ENCODE measurements at regions not wholly inside any gene's neighbourhood (a gene's known extent, or its start where the extent isn't known, plus 50 kb on each side); places are given as distances from the start of the nearest gene placed in this dataset.

- H2AFZ ChIP-seq (ENCODE audit: low read length) = no peak overlapping the region
- H3K79me2 ChIP-seq (ENCODE audit: insufficient read depth, low read length) = no peaks in the 10 kb centered on the region
- H3K9ac ChIP-seq (ENCODE audit: low read length) = no peak overlapping the region
- no peaks in the 10 kb centered on the region for H3K27me3 ChIP-seq (ENCODE audit: insufficient read depth, low read length)
- no peaks in the 10 kb centered on the region for H3K36me3 ChIP-seq (ENCODE audit: insufficient read depth, low read length)
- no peak overlapping the region for H3K4me2 ChIP-seq (ENCODE audit: low read length)
- H3K9me3 ChIP-seq (ENCODE audit: low read length) = no peaks in the 10 kb centered on the region
- TF ChIP-seq EZH2 (IDR thresholded peaks at IDR 0.05; ENCODE audit: borderline replicate concordance, low read length) = no peak
- TF ChIP-seq, protein P1, sequence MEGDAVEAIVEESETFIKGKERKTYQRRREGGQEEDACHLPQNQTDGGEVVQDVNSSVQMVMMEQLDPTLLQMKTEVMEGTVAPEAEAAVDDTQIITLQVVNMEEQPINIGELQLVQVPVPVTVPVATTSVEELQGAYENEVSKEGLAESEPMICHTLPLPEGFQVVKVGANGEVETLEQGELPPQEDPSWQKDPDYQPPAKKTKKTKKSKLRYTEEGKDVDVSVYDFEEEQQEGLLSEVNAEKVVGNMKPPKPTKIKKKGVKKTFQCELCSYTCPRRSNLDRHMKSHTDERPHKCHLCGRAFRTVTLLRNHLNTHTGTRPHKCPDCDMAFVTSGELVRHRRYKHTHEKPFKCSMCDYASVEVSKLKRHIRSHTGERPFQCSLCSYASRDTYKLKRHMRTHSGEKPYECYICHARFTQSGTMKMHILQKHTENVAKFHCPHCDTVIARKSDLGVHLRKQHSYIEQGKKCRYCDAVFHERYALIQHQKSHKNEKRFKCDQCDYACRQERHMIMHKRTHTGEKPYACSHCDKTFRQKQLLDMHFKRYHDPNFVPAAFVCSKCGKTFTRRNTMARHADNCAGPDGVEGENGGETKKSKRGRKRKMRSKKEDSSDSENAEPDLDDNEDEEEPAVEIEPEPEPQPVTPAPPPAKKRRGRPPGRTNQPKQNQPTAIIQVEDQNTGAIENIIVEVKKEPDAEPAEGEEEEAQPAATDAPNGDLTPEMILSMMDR (IDR thresholded peaks at IDR 0.05; ENCODE audit: low read length) = no peak
- no peak overlapping the region for H3K27ac ChIP-seq (ENCODE audit: low read depth, low read length, poor library complexity, severe bottlenecking)
- no peaks in the 10 kb centered on the region for H3K4me1 ChIP-seq (ENCODE audit: insufficient read depth, low read length, severe bottlenecking)
- no peaks in the 10 kb centered on the region for H3F3A ChIP-seq (ENCODE audit: insufficient read depth, low read length)
- no peaks in the 10 kb centered on the region for H3K9me2 ChIP-seq (ENCODE audit: low read depth, low read length)
- H3K4me3 ChIP-seq (ENCODE audit: low read depth, low read length, poor library complexity, severe bottlenecking) = no peak overlapping the region
- H4K20me1 ChIP-seq (ENCODE audit: insufficient read depth, low read length) = no peaks in the 10 kb centered on the region
Measured at GRCh38 chr15:35197306-35197705, 112.2 kb upstream of the NANOGP8 start.

DNA sequence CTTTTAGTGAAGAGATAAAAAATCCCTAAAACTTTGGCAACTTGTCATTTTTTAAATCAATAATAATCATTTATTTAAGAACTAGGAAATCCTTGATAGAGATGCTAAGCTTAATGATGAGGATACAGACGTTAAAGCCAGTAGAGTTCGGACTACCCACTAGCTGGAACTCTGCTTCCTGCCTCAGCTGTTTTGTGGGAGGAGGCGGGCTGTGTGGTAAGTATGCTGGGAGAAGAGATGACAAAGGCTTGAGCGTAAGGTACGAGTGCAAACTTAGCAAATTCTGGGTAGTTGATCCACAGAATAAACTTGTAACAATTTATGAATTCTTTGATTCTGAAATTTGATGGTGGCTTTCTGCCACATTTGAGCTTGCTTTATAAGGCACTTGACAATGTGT lies 111.2 kb upstream of the NANOGP8 start:
- Histone ChIP-seq H3K4me2 (ENCODE audit: low read length) (no peak overlapping the region), H2AFZ (ENCODE audit: low read length) (no peak overlapping the region), H4K20me1 (ENCODE audit: insufficient read depth, low read length) (no peaks in the 10 kb centered on the region), H3K27ac (ENCODE audit: low read depth, low read length, poor library complexity, severe bottlenecking) (no peak overlapping the region), H3K9me3 (ENCODE audit: low read length) (peaks cover 7% of the 10 kb centered on the region), H3K36me3 (ENCODE audit: insufficient read depth, low read length) (no peaks in the 10 kb centered on the region), H3K9me2 (ENCODE audit: low read depth, low read length) (no peaks in the 10 kb centered on the region), H3K4me1 (ENCODE audit: insufficient read depth, low read length, severe bottlenecking) (no peaks in the 10 kb centered on the region), H3F3A (ENCODE audit: insufficient read depth, low read length) (no peaks in the 10 kb centered on the region), H3K9ac (ENCODE audit: low read length) (no peak overlapping the region), H3K4me3 (ENCODE audit: low read depth, low read length, poor library complexity, severe bottlenecking) (no peak overlapping the region), H3K27me3 (ENCODE audit: insufficient read depth, low read length) (no peaks in the 10 kb centered on the region), H3K79me2 (ENCODE audit: insufficient read depth, low read length) (no peaks in the 10 kb centered on the region)
- TF ChIP-seq EZH2 (IDR thresholded peaks at IDR 0.05; ENCODE audit: borderline replicate concordance, low read length) = no peak
- TF ChIP-seq, protein P1 (IDR thresholded peaks at IDR 0.05; ENCODE audit: low read length) = no peak

GRCh38 chr15:35195649-35196048 lies 110.6 kb upstream of the NANOGP8 start:
- H3K9me3 ChIP-seq (ENCODE audit: low read length) = peaks cover 10% of the 10 kb centered on the region
- H3K36me3 ChIP-seq (ENCODE audit: insufficient read depth, low read length) = no peaks in the 10 kb centered on the region
- TF ChIP-seq EZH2 (IDR thresholded peaks at IDR 0.05; ENCODE audit: borderline replicate concordance, low read length) = no peak
- TF ChIP-seq, protein P1 (IDR thresholded peaks at IDR 0.05; ENCODE audit: low read length) = no peak
- no peak overlapping the region for H3K4me2 ChIP-seq (ENCODE audit: low read length)
- no peaks in the 10 kb centered on the region for H3F3A ChIP-seq (ENCODE audit: insufficient read depth, low read length)
- H3K4me1 ChIP-seq (ENCODE audit: insufficient read depth, low read length, severe bottlenecking) = no peaks in the 10 kb centered on the region
- no peak overlapping the region for H3K4me3 ChIP-seq (ENCODE audit: low read depth, low read length, poor library complexity, severe bottlenecking)
- H4K20me1 ChIP-seq (ENCODE audit: insufficient read depth, low read length) = no peaks in the 10 kb centered on the region
- H3K9ac ChIP-seq (ENCODE audit: low read length) = no peak overlapping the region
- no peak overlapping the region for H3K27ac ChIP-seq (ENCODE audit: low read depth, low read length, poor library complexity, severe bottlenecking)
- no peak overlapping the region for H2AFZ ChIP-seq (ENCODE audit: low read length)
- H3K27me3 ChIP-seq (ENCODE audit: insufficient read depth, low read length) = no peaks in the 10 kb centered on the region
- no peaks in the 10 kb centered on the region for H3K9me2 ChIP-seq (ENCODE audit: low read depth, low read length)
- H3K79me2 ChIP-seq (ENCODE audit: insufficient read depth, low read length) = no peaks in the 10 kb centered on the region

Measured in OCI-LY1 (cell line).